Amniotic stem cell (primary cell): ENCODE measurements at regions not wholly inside any gene's neighbourhood (a gene's known extent, or its start where the extent isn't known, plus 50 kb on each side); places are given as distances from the start of the nearest gene placed in this dataset.

Source experiments
- DNase-seq: peaks from one replicate; lab custom pipeline; 2025; lab: John Stamatoyannopoulos, UW

DNA sequence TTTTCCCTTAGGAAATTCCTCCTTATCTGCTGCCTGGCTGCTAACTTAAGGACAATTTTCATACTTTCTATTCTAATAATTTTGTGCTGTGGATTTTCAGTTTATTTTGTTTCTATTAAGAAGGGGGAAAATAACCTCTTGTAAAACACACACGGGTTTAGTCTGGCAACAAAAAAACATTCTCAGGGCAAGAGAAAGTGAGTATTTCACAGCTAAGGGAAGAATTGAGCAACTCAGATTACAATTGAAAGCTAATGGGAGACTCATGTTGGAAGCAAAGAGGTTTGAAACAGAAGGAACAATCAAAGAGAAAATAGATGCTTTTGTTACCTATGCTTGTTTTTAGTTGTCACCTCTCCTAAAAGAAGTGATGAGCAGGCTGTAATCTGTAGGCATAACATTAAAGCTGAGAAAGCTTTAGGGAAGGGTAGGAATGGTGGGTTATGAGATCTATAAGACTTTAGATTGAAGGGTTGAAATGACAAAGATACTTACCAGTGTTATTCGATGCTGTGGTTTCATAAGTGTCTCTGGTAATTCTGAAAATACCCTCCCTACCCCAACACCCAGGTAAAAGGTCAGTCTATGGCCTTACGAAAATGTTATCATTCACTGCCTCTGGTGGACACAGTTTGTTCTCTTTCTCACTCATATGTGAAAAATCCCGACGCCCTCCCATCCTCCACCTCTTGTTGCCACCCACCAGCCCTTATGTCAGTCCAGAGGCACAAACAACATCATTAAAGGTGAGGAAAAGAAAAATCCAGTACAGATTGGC lies 510.9 kb downstream of the TXNL1 start:
- DNase-seq = no peak

DNA sequence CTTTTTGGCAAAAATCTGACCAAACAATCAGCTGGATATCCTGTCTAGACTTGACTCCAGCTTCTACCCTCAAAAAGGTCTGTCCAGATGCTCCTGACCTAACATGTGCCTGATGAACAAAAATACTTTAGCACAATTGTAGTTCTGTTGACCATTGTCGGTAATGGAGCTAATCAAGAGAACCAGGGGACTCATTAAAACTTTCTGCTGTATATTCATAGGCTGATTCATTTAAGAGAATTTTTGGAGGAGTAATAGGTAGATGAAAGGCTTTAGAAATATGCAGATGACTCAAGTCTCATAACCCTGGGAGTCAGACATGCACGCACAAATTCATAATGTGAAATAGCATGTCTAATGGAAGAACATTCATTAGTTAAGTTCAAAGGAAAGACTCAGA lies 514.2 kb downstream of the TXNL1 start:
- peak; percentile 25 for DNase-seq

DNA sequence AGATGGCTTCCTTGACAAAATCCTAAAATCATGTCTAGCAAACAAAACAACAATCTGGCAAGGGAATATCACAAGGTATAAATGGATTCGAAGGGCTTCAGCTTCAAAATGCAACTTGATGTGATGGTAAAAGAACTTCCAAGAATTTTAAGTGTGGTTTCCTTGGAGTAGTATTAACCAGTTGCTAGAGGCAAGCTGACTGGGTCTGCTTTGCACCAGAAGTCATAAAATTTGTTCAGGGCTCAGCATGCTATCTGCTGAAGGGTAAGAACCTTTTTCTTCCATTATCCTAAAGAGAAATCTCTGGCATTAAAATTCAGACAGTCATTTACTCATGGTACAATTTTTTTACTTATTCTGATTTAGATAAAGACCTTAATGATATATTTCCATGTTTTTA lies 516.7 kb downstream of the TXNL1 start:
- DNase-seq = no peak

DNA sequence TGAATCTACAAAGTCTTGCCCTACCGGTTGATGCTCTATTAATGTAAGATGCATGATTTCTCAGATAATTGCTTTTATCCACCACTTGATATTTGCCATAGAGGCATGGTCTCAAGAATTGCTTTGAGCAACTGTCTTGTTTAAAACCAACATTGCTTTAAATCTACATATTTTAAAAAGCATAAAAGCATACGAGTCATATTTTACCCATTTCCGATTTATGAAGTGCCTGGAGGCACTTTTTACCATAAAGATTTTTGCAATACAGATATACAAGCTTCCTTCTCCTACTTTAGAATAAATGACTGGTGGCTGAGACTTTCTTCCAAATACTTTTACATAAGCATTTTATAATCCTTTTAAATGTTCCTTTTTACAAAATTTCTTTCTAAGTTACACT lies 517.6 kb downstream of the TXNL1 start:
- DNase-seq = no peak

DNA sequence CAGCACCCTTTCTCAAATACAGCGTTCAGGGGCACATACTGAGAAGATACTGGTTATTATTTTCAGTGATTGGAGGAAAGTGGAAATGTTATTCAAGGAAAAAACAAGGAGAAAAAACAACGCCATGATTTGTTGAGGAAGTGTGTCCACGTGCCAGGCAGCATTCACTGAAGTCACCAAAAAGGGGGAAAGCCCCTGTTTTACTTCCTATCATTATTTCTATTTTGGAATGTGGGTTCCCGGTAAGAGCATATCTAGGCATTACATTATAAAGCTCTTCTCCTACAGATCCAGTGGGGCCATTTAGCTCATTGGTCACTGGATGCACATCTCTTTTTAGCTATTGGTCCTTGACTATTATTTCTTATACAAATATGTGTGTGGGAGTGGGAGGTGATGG lies 518.7 kb downstream of the TXNL1 start:
- DNase-seq = no peak

DNA sequence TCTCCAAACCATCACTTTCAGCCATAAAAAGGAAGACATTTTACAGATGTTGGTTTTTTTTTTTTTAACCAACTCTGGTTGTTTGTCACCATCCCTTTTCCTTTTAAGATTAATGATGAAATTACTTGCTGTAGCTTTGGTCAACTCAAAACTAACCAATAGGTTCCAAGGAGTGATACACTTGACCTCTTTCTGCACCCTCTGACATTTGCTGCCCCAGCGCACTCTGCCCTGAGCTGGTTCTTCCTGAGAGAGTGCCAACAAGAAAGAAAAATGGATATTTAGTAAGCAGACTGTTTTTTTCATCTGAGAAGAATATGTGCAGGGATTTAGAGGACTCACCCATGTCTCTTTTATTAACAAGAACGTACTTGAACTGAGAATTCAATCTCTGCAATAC lies 520.0 kb downstream of the TXNL1 start:
- DNase-seq = no peak

DNA sequence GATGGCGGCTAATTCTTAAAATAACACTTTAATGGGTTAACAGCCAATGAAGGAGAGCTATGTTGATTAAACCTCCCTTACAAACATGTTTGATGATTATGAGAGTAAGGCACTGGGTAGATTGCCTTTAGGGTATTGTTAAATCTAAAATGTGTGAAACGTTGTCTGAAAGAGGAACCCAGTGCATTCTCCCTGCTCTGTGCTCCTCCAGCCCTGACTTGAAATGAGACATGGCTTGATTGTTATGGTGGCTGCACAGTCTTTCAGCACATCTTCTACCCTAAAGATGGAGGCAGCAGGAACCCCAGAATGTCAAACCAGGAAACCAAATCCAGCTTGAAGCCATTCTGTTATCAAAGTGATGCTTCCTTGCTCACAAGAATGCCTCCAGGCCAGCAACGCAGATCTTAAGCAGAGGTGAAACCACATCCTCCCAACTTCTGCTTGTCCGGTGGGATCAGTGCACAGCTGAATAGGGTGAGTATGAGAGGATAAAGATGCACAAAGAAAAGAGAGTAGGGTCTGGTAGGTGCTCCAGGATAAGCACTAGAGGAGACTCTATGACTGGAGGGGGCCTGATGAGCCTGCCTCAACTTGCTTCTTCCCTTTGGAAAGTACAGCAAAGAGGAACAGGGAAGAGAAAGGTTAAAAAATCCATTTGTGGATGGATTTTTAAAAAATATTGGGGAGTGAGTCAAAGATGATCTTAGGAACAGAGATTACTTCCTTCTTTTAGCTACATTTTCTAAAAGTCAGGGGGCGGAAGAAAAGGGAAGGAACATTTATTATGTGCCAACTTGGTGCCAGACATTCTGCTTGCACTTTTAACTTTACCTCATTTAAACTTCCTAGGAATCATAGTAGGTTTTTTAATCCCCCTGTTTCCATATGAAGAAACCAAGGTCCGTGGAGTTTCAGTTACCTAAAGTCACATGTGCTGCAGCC lies 523.0 kb downstream of the TXNL1 start:
- no peak for DNase-seq

DNA sequence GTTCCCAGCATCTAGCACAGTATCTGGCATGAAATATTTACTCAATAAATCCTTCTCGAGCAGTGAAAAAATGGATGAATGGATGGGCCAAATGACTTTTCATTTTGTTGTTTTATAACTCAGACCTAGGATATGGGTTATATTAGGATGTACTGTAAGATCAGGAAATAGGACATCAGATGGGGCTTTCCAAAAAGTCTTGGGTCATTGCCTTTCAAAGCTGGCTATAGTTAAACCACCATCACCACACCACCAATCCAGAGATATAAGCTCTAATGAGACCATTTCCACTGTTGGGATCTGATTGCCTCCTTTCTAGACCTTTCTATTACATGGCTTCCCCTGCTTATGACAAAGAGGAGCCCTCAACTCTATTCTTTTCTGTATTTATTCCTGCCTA lies 525.0 kb upstream of the TCF4 start:
- no peak for DNase-seq

DNA sequence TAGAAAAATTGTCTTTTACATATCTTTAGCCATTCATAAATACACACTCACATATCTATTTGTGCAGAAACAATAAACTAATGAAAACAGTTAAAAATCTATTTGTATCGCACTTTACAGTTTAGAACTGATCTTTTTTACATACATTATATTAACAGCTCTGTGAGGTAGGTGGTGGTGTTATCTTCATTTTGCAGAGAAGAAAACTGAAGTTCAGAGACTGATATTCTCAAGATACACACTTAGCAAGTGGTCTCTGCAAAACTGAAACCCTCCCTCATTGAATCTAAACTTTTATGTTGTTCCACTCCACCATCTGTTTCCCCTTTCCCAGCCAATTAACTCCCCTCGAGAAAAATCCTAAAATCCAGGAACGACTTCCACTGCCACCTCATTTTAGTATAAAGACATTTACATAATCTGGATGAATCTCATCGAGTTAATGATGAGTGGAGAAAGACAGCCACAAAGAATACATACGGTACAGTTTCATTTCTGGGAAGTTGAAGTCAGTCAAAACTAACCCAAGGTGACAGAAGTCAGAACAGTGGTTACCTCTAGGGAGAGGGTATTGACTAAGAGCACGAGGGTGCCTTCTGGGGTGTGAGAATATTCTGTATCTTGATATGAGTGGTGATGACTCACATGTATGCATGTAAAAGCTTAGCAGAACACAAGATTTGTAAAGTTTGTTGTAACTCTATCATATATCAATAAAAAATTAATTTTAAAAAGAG lies 524.2 kb upstream of the TCF4 start:
- no peak for DNase-seq

DNA sequence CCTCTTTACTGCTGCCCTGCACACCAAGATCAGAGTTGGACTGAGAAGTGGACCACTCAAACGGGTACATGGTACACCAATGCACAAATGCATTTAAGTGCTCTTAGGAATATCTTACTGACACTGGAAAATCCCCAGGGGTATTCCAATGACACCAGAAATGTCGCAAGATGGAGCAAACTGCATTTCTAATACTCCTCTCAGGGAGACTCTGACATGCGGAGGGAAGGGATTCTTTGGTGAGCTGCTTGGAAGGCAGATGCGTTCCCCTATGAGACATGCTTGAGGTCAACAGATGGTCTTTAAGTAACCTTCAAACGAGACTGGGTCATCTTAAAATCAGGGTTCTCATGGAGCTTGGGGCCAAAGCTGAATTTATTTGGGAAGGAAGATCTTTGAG lies 521.8 kb upstream of the TCF4 start:
- no peak for DNase-seq

DNA sequence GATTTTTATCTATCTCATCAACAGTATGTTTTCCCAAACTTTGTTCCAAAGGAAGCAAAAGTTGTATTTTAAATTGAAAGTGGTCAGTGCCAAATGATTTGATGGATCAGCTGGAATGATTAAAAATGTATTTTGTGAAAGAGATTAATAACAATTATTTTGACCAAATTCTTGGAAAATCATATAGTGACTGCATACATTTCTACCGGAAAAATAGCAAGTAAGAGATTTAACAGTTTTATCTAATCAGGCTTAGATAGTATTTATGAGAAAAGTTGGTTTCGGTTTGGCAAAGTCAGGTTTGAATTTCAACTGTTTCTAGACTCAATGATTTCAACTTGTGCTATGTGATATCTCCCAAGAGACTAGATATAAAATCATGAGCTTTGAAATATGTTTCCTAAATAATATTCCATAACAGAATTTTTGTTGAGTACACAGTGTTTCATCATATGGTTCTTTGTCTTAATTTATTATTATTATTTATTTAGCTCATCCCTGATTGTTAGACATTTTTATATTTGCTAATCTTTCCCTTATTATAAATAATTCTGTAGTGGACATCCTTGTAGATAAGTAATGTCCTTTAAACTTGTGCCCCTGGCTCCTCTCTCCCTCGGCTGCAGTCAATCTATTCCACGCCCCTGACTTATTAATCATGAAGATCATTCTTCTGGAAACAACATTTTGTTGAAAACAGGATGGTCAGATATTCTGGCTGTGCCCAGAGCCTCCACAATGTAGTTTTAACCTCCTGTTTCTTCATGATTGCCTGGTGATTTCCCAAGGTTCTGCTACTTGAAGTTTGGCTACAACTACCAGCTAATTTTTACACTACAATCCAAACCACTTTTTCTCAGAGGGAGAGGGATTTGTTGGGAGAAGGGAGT lies 520.7 kb upstream of the TCF4 start:
- no peak for DNase-seq

DNA sequence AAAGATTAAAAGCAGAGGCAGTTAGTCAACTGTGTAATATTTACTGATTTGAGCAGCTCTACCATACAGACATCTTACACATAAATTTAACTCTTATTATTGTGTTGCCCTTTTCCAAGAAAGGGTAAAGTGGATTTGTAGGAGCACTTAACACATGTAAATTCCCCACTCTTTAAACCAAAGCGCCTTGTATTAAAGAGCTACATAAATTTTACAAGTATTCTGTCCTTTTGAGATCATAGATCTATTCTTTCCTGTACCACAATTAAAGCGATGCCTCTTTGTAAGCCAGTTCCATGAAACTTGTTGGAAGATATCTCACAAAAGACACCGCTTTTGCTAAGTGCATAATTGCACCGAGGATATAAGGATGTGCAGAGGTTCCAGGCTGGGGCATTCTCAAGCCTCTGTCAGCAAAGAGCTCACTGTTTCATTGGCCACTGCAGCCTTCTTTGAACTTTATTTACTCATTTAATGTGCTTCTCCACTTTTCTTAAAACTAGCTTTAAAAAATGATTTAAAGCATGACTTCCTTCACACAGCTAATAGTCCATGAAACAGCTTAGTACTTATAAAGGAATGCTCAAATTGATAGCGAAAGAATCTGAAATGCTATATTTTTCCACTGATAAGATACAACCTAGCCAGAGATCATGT lies 520.0 kb upstream of the TCF4 start:
- no peak for DNase-seq

DNA sequence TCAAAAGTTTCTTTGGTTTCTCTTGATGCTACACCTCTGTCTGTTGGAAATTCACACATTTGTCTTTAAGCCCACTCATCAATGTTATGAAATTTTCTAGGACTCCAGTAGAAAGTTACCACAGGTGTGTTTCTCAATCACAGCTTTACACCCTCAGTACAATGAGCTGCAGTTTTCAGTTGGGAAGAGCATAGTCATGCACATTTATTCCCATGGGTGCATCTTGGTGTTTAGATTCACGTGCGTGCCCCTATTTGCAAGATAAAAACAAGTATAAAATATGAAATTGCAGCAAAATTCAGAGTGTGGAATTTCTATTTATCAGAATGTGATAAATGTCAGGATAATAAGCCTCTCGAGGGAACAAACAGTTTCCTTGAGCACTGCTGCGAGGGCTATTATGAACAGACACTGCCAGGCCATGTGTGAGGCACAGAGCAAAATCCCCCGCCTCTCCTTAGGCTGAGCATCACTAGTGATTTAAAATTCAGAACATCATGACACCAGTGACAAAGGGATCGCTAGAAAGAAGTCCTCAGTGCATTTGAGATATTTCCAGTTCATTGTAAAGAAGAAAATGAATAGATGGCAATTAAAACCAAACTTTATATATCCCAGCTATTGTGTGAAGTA lies 512.2 kb upstream of the TCF4 start:
- no peak for DNase-seq

DNA sequence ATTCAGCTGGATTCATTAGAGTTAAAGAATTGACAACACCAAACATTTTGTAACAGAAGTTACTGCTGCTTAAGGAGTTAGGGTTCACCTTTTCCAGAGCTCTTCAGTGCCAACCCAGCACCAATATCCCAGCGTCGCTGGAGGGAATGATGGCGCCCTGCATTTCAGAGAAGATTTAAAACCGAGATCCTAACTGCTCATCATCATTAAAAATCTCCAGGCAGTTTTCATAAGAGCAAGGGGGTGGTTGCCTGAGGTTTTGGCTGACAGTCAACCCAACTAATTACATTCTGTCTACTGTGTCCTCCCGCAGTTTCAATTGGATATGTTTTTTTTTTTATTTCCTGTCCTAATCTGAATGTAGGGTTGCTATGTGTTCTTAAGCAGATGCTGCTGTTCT lies 509.6 kb upstream of the TCF4 start:
- no peak for DNase-seq

DNA sequence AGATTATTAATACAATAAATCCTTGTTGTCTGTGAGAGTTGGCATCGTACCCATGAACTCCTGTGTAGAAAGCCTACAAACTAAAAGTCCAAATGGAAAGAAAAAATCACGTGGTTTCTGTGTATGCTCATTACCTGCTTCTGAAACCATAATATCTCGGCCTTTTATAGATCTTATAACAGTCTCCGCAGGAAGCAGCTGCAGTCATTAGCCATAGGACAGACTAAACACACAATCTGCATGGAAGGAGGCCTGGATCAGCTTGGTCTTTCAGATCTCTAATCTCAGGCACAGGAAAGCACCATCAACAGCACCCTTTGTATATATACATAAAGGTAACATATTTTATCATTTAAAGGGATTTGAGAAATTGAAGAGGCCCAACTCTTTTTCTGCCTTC lies 508.9 kb upstream of the TCF4 start:
- no peak for DNase-seq

DNA sequence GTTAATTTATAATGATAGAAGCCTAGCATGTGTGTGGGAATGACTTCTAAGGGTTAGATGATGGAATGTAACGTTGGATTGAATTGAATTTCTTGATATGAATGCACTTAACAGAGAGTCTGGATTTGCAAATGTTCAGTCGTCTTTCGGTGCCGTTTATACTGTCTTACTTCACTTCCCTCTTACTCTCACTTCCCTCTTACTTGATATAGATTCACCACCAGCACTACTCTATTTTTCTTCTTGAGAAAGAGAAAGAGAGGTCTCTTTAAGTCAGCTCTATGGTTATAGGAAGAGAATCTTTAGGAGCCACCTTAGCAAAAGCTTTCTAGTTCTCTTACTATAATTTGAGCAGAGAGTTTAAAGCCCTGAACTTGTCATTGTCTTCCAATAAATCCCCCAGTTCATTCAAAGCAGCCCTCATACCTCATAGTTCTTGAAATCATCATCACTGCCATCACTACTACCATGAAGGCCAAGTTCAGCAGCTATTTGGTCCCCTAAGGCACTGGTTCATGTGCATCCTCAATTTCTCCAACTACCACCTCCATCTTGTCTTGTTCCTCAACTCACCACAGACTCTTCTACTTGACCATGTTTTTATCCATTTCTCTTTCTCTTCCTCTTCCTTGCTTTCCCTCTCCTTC lies 501.7 kb upstream of the TCF4 start:
- no peak for DNase-seq

DNA sequence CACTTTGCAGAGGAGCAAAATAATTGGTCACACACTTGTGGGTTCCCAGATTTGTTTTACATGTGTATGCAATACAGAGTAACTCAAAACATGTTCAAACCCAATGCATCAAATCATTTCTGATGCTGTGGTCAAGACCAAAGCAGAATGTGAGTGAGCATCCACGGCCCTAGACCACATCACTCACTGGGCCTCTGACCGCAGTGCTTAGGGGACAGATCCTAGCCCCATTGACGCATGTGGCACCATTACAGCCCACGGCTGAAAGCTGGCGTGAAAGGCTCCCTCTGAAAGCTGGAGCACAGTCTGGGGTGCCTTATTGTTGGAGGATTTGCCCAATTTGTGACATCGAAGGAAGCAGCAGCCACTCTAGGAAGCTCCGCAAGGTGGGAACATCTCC lies 498.8 kb upstream of the TCF4 start:
- DNase-seq = no peak

DNA sequence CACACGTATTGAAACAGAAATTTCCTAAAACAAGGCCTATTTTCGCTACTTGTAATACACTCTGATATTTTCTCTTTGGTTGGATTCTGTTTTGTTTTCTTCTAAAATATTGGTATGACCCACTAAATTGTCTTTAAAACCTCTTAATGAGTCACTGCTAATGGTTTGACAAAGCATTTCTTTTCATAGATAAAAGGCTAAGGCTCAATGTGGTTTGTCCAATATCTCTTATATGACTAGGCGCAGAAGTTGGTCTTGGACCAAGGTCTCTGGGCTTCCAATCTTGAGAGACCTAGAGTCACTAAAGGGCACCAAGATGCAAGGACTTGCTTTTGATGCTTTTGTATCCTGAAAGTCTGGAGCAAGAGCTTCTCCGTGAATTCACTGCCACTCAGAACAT lies 498.2 kb upstream of the TCF4 start:
- no peak for DNase-seq

DNA sequence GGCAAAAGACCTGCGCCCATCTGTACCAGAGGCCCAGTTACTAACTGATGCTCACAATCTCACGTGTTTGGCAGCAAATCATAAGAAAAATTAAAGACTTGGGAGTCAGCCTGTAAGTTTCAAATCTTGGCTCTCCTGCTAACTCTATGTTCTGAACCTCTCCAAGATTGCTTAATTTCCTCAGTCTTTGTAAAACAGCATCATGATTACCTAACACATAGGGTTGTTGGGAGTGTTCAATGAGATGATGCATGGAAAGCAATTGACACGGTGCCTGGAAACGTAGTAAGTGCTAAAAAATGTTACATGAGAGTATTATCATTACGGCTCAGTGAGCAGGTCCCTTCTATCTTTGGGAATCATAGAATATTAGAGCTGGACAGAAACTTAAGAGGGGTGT lies 497.6 kb upstream of the TCF4 start:
- DNase-seq = no peak
